HT-29 (cell line): ENCODE measurements at regions not wholly inside any gene's neighbourhood (a gene's known extent, or its start where the extent isn't known, plus 50 kb on each side); places are given as distances from the start of the nearest gene placed in this dataset.

Experiments
- DNase-seq: peaks from one replicate; pipeline ENCODE4 v3.0.0-alpha.2; 2015; ENCODE audit warnings: low spot score

DNA sequence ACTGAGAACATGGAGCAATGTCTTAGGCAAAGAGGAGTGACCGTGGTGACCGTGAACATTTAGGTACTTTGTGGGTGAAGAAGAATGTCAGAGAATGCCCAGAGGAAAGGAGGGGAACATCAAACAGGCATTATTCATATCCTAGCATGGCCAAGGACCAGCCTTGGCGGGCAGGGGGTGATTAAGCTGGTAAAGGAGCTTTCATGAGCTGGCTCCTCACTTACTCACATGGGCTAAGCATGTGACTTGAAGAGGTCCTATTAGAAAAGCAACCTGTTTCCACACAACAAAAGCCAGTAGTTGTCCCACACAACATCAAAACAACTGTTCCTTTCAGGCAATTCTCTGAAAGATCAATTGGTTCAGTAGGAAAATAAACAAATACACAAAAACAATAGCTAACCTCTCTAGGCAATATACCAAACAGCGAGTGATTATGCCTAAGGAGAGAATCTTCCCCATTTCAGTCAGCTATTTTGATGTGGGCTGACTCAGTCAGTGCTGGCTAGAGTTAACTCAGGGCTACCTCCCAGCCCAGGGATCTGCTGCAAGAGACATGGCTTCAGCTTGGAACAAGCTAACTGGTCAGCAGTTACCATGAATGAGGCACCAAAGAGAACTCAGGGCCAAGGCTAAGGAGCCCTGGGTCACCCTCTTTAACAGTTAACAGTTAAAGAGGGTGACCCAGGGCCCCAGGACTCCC lies 283.5 kb downstream of the ARHGAP12 start:
- DNase-seq: no peak

DNA sequence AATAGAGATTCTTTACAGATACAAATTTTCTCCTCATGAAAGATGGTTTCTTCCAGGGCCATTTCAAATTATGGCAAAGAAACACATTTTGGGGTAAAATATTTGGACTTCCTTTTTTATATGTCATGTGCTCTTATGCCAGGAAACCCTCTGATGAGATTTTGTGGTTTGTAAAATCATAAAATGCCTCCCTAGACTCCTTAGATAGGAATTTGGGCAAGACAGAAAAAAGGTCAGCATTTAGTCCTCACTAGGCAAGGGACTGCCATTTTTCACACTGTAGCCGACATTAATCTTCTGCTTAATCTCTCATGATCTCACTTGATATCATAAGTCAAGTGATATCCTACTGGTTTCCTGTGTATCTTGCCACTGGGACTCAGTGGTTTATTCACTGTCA lies 286.4 kb downstream of the ARHGAP12 start:
- no peak for DNase-seq

DNA sequence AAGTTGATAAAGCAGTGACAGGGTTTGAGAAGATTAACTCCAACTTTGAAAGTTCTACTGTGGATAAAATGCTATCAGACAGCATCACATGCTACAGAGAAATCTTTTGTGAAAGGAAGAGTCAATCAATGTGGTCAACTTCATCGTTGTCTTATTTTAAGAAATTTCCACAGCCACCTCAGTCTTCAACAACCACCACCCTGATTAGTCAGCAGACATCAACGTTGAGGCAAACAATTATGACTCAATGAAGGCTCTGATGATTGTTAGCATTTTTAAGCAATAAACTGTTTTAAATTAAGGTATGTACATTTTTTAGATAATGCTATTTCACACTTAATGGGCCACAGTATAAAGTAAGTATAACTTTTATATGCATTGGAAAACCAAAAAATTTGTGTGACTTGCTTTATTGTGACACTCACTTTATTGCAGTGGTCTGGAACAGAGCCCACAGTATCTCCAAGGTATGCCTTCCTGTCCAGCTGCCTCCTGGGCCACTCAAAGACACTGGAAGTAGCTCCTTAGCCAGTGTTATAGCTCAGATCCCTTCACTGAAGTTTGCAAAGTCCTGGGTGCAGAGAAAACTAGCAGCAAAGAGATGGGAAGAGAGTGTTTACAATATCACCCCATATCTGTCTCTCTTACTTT lies 293.1 kb downstream of the ARHGAP12 start:
- DNase-seq: no peak

GRCh38 chr10:31635009-31635408 lies 293.6 kb downstream of the ARHGAP12 start:
- no peak for DNase-seq

DNA sequence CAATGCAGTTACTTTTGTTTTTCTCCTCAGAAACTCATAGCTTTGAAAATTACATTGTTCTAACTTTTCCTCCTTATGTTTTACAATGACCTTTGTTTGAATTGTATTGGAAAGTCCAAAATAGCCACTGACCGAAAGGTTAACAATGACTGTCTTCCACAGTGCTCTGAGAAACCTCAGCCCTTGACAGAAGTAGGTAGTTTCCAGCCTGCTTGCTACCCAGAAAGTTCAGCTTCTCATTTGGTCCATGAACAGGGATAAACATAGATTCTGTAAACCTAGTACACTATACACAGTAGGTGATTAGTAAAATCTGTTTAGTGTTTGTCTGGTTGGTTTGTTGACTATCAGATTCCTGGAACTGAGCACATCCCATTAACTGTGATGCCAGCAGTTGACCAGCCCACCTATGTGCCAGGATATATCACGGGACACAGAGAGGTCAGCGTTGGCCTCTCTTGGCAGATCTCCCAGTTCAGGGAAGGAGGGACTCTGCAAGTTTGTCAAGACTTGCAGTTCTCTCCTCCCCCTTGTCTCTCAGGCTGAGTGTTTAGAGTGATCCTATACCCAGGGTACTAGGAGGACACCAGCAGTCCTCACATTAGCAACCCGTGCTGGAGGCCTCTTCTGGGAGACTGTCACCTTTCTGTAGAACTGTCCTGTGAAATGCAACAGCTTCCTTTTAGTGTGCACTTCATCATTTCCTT lies 297.6 kb downstream of the ARHGAP12 start:
- DNase-seq: no peak

- DNase-seq: no peak
These were observed 303.1 kb downstream of the ARHGAP12 start for GRCh38 chr10:31625566-31625965.

DNA sequence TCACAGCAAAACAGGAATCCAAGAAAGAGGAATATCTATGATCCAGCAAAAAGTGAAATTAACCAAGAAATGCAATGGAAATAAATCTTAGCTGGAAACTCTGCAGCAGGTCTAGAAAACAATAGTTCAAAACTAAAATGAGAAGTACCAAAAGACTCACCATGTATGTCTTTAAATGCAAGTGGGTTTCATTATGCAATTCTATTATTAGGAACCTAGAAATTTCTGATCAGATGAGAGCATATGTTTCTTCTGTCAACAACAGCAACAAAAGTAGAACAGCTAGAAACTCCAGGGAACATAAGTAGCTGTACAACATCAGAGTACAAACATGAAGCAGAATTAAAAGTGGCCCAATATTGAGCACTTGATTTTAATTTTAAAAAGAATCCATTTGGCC lies 304.0 kb downstream of the ARHGAP12 start:
- no peak for DNase-seq

DNA sequence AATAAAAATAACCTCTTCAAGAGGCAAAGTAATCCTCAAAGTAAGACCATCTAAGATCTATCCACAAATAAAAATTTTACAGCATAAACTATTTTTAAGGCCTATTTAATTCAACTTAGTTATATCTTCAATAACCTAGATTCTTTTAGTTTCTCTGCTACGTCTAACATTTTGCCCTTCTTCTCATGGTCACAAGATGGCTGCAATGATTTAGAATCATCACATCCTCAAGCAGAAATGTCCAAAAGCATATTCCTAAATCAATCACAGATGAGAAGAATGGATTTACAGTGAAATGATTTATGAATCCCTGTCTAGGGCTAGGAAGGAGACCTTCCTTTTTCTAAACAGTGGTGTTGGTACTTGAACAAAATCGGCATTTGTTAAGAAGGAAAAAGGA lies 304.7 kb downstream of the ARHGAP12 start:
- DNase-seq: no peak

GRCh38 chr10:31623466-31623865 lies 304.4 kb downstream of the ZEB1 start:
- no peak for DNase-seq

DNA sequence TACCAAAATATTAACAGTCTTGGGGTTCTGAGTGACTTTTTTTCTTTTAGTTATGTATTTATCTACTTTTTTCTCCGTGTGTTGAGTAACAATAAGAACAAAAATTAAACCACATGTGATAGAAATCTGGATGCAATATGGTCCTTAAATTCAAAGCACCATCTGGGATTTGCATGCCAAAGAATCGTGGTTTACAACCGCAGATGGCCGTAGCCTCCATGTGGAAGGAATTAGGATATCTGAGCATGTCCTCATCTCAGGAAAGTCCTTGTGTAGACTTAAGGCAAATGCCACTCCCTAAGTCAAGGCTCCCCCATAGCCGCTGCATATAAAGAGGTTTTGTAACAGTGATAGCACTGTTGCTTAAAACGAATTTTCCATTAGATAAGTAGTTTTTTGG lies 304.0 kb downstream of the ZEB1 start:
- no peak for DNase-seq

DNA sequence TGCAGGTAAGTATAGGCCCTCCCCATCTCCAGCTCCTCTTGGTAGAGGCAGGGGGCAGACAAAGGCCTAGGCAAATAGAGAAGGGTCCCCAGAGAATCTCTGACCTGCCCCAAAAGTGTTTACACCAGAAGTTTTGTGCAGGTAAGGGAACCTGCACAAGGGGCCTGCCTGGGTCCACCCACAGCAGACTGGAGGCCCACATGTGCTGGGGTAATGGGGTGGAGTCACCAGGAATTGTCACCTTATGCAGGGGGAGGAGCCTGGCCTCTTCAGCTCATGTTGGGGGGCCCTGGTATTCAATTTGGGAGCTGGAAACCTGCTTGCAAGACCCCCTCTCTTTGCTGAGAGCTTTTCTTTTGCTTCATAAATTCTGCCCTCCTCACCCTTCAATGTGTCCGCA lies 302.7 kb downstream of the ZEB1 start:
- no peak for DNase-seq

- DNase-seq: peak; percentile 21
These were observed 301.5 kb downstream of the ZEB1 start for GRCh38 chr10:31620226-31621151.

GRCh38 chr10:31619531-31620061 lies 300.6 kb downstream of the ZEB1 start:
- no peak for DNase-seq

DNA sequence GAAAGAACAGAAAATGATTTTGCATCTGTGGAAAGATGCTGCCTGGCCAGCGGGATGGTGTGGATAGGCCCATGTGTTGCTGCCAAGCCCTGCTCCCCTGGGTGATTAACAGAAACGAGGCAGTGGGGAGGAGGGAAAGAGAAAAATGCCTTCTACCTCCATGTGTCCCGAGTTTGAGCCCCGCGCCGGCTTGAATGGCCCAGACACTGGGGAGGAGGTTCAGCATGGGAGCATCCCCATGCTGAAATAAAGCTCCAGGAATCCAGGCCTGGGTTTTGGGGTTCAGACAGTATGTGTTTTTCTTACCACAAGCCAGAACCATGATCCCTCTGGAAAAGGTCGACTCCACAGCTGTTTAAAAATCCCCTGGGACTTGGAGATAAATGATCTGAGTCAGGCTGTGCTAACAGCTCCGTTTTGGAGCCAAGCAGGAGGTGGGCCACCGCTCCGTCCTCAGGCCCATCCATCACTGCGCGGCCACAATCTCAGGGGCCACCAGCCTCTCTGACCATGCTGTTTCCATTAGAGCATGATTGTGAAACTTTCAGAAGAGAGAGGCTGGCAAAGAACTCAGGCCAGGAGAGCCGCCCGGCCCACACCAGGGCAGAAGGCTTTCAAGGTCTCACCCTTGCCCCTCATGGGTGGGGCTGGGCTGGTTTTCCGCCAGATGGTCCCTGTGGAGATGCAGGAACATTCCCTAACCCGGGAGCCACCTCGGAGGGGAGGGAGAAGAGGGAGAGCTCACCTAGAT lies 299.7 kb downstream of the ZEB1 start:
- DNase-seq: no peak

DNA sequence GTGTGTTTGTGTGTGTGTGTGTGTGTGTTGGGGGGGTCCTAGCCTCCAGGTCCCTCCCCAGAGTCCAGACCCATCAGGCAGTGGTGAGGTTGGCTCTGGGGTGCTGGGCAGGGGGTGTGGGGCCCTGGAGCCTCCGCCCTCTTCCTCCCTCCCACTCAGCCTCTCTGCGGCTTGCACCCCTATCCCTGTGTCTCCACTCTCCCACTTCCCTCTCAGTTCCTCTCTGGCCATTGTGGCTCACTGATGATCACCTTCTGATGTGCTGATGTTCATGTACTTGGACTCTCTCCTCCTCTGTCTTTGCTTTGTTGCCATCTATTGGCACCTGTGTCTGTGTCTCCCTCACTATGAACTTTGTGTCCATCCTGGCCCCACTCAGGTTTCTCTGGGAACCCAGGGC lies 298.7 kb downstream of the ZEB1 start:
- no peak for DNase-seq

GRCh38 chr10:31617133-31617532 lies 298.1 kb downstream of the ZEB1 start:
- DNase-seq: no peak

- DNase-seq: no peak
These were observed 296.1 kb downstream of the ZEB1 start for GRCh38 chr10:31615129-31615528.

DNA sequence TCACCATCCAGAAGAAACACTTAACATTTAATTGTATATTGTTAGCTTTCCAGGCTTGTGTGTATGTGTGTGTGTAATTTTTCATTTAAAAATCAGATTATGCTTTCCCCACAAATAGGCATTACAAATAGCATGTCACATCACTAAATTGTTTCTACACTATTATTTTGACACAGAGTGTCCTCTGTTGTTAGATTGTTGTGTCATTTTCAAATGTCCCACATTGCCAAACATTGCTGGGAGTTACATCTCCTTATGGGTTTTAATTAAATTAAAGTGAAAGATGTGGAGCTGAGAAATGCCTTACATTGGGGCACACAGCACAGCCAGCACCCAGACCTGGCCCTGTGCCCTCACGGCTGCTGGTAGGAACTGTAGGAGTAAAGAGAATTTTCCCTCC lies 295.6 kb downstream of the ZEB1 start:
- DNase-seq: no peak

DNA sequence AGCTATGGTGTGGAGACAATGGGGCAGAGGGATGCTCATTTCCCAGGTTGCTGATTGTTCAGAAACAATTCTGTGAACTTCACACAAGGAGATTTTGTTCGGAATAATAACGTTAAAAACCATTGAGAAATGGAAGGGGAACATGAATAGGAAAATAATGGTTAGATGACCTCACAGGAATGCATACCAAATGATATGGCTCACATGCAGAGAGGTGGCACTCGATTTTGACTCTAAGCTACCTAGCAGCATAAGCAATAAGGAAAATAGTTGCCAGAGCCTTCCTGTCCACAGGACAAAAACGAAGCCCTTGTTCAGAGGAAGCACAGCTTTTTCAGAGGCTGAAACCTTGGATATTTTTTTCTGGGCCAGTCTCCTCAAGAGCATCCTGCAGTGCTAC lies 293.1 kb downstream of the ZEB1 start:
- no peak for DNase-seq

GRCh38 chr10:31611161-31611560 lies 292.1 kb downstream of the ZEB1 start:
- no peak for DNase-seq

- no peak for DNase-seq
These were observed 288.5 kb downstream of the ZEB1 start for GRCh38 chr10:31607481-31607880.
